HG03457 (cell line): ENCODE measurements at regions not wholly inside any gene's neighbourhood (a gene's known extent, or its start where the extent isn't known, plus 50 kb on each side); places are given as distances from the start of the nearest gene placed in this dataset.
"Not testable (repeated sequence)": the region's sequence is repeated elsewhere in the genome, so short reads cannot be mapped to it uniquely, and the experiment has no call there.

Experiments
- ATAC-seq: cut with Tn5 transposase; IDR thresholded peaks from one replicate; pipeline ENCODE4 v1.9.1; 2021; ENCODE audit warnings: moderate number of reproducible peaks; ENCODE audit not compliant: unreplicated experiment

- no peak for ATAC-seq
Measured at GRCh38 chr9:38196714-38197113, 127.7 kb upstream of the SHB start.

- no peak for ATAC-seq
Measured at GRCh38 chr9:38195737-38196161, 126.7 kb upstream of the SHB start.

- ATAC-seq = no peak
Measured at GRCh38 chr9:38194870-38195269, 125.8 kb upstream of the SHB start.

- no peak for ATAC-seq
Measured at GRCh38 chr9:38192731-38193265, 123.8 kb upstream of the SHB start.

- ATAC-seq = no peak
Measured at GRCh38 chr9:38186404-38187115, 117.5 kb upstream of the SHB start.

- ATAC-seq = no peak
Measured at GRCh38 chr9:38185647-38186403, 116.8 kb upstream of the SHB start.

- ATAC-seq = no peak
Measured at GRCh38 chr9:38183994-38184568, 115.1 kb upstream of the SHB start.

GRCh38 chr9:38182321-38182720 lies 113.3 kb upstream of the SHB start:
- no peak for ATAC-seq

- ATAC-seq = no peak
Measured at GRCh38 chr9:38181866-38182265, 112.8 kb upstream of the SHB start.

- no peak for ATAC-seq
Measured at GRCh38 chr9:38181232-38181631, 112.2 kb upstream of the SHB start.

- ATAC-seq = no peak
Measured at GRCh38 chr9:38180656-38181055, 111.6 kb upstream of the SHB start.

- no peak for ATAC-seq
Measured at GRCh38 chr9:38179965-38180364, 110.9 kb upstream of the SHB start.

GRCh38 chr9:38178237-38178636 lies 109.2 kb upstream of the SHB start:
- no peak for ATAC-seq

GRCh38 chr9:38177680-38178079 lies 108.7 kb upstream of the SHB start:
- no peak for ATAC-seq

GRCh38 chr9:38176251-38176650 lies 107.2 kb upstream of the SHB start:
- ATAC-seq = no peak

GRCh38 chr9:38175423-38175822 lies 106.4 kb upstream of the SHB start:
- ATAC-seq = no peak

- no peak for ATAC-seq
Measured at GRCh38 chr9:38172586-38172985, 103.6 kb upstream of the SHB start.

GRCh38 chr9:38171926-38172325 lies 102.9 kb upstream of the SHB start:
- no peak for ATAC-seq

- ATAC-seq = no peak
Measured at GRCh38 chr9:38171538-38171884, 102.5 kb upstream of the SHB start.

GRCh38 chr9:38170763-38171537 lies 101.9 kb upstream of the SHB start:
- ATAC-seq = not testable (repeated sequence)

GRCh38 chr9:38170155-38170554 lies 101.1 kb upstream of the SHB start:
- not testable (repeated sequence) for ATAC-seq
